ENCODE measurements at regions not wholly inside any gene's neighbourhood (a gene's known extent, or its start where the extent isn't known, plus 50 kb on each side); places are given as distances from the start of the nearest gene placed in this dataset.

DNA sequence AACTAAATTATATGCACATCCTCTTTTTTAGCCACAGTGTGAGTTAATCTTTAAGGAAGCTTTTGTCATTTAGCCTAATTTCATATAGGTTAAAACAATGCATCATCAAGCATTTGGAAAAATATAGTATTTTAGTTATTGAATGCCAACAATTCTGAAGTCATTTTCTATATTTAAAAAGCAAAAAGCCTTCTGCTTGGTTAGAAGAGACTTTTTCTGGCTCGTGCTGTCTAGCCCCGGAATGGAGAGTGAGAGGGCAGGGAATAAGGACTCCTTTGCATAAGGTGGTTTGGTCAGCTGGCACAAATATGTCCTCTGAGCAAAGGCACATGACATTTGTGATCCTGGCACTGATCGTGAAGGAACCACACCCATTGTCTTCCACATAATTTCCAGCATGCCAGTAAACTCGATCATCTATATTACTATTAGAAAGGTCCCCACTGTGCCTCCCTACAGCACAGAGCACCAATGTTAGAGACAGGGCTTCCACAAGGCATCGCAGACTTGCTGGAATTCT, 393.7 kb upstream of the INTU start:
- ChIA-PET POLR2A (no interaction called here), CTCF (no interaction called here), SMC1A (ENCODE audit: uncharacterized antibody, unreplicated experiment) (no interaction called here), RAD21 (ENCODE audit: unreplicated experiment) (no interaction called here)
- TF ChIP-seq BHLHE40 (IDR thresholded peaks at IDR 0.05; ENCODE audit: borderline replicate concordance in 1 of 2, low read depth in 2 of 2, low read length in 1 of 2), result no peak
- no peak for TF ChIP-seq CHD1 (IDR thresholded peaks at IDR 0.05; ENCODE audit: low read depth, low read length)
- TF ChIP-seq FOS (IDR thresholded peaks at IDR 0.05; ENCODE audit: borderline replicate concordance, extremely low read depth, insufficient read length), result no peak
- no peak for TF ChIP-seq YY1 (IDR thresholded peaks at IDR 0.05; ENCODE audit: low read depth, low read length)
- no peak for TF ChIP-seq FOXM1 (IDR thresholded peaks at IDR 0.05; ENCODE audit: low read depth, low read length)
- TF ChIP-seq POLR2AphosphoS2 (IDR thresholded peaks at IDR 0.05; ENCODE audit: low read depth, low read length), result no peak
- TF ChIP-seq, protein P1, sequence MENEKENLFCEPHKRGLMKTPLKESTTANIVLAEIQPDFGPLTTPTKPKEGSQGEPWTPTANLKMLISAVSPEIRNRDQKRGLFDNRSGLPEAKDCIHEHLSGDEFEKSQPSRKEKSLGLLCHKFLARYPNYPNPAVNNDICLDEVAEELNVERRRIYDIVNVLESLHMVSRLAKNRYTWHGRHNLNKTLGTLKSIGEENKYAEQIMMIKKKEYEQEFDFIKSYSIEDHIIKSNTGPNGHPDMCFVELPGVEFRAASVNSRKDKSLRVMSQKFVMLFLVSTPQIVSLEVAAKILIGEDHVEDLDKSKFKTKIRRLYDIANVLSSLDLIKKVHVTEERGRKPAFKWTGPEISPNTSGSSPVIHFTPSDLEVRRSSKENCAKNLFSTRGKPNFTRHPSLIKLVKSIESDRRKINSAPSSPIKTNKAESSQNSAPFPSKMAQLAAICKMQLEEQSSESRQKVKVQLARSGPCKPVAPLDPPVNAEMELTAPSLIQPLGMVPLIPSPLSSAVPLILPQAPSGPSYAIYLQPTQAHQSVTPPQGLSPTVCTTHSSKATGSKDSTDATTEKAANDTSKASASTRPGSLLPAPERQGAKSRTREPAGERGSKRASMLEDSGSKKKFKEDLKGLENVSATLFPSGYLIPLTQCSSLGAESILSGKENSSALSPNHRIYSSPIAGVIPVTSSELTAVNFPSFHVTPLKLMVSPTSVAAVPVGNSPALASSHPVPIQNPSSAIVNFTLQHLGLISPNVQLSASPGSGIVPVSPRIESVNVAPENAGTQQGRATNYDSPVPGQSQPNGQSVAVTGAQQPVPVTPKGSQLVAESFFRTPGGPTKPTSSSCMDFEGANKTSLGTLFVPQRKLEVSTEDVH (IDR thresholded peaks at IDR 0.05; ENCODE audit: low read depth, partially characterized antibody), result no peak
- ATAC-seq (no peak), DNase-seq (ENCODE audit: low read depth, low spot score) (no peak), FAIRE-seq (no peak)
- Histone ChIP-seq H2AFZ (ENCODE audit: control insufficient read depth, low read depth, low read length) (no peak overlapping the region), H3K36me3 (ENCODE audit: control insufficient read depth in 2 of 2, insufficient read depth in 2 of 2, low read length in 1 of 2) (no peaks in the 10 kb centered on the region), H3K4me3 (no peak overlapping the region), H3K79me2 (ENCODE audit: control insufficient read depth, insufficient read depth, low read length) (no peaks in the 10 kb centered on the region), H3K9me3 (replicated peaks; ENCODE audit: control insufficient read depth, insufficient read depth, low read length) (no peaks in the 10 kb centered on the region), H4K20me1 (ENCODE audit: control insufficient read depth, insufficient read depth) (no peaks in the 10 kb centered on the region), H3K27me3 (replicated peaks in 1 of 2; ENCODE audit: control insufficient read depth in 2 of 2, insufficient read depth in 2 of 2, low read length in 1 of 2) (no peaks in the 10 kb centered on the region), H3K4me1 (ENCODE audit: control insufficient read depth, insufficient read depth, low read length) (no peaks in the 10 kb centered on the region), H3K9ac (ENCODE audit: control insufficient read depth, insufficient read depth, low read length) (no peak overlapping the region), H3K4me2 (ENCODE audit: control insufficient read depth, insufficient read depth) (no peak overlapping the region), H3K27ac (ENCODE audit: control insufficient read depth, insufficient read depth) (no peak overlapping the region)
- in situ Hi-C loops (cut with MboI), result no loop called here
- BruUV-seq (replicated peaks), result no TSS peak
- intact Hi-C loops (cut with micrococcal nuclease; ENCODE audit: unreplicated experiment), result no loop called here
- WGBS (ENCODE audit: insufficient coverage, insufficient replicate concordance, low lambda C conversion rate, missing lambda C conversion rate), result 4% methylated on average over 5 of the region's 5 CpGs
